CD4-positive, alpha-beta T cell (primary cell): ENCODE measurements at regions not wholly inside any gene's neighbourhood (a gene's known extent, or its start where the extent isn't known, plus 50 kb on each side); places are given as distances from the start of the nearest gene placed in this dataset.

Source experiments
- ATAC-seq: fragments of 200-7000 bp; cut with Tn5 transposase; one replicate; pipeline ENCODE4 v1.10.0; 2022; ENCODE audit warnings: mild to moderate bottlenecking; ENCODE audit not compliant: poor library complexity
- CTCF ChIA-PET: fragments of 350-600 bp; sonication (Branson Sonifier 250); formaldehyde crosslinking; loops from one replicate; lab custom pipeline; 2021; ENCODE audit warnings: antibody characterized with exemption, inconsistent platforms; lab: Charles Lee
- POLR2A ChIA-PET: fragments of 350-600 bp; sonication (Branson Sonifier 250); formaldehyde crosslinking; loops from one replicate; lab custom pipeline; 2021; ENCODE audit warnings: antibody characterized with exemption, inconsistent platforms; lab: Charles Lee
- DNase-seq, 14 experiments: peaks; one replicate each; pipeline ENCODE4 v3.0.0-alpha.2; 2013 to 2020; ENCODE audit warnings: mixed read lengths in 2 of 14
- H3K27ac ChIP-seq, 2 donors: one replicate each; pipeline versions ENCODE4 v1.5.1 to v1.7.0; 2013; ENCODE audit warnings: low read length in 2 of 2, low read depth in 1 of 2, mild to moderate bottlenecking in 1 of 2
- H3K27me3 ChIP-seq, 2 experiments: 1 replicate in 1 of 2; 2 replicates in 1 of 2; pipeline versions ENCODE4 v1.6.1 to v1.7.0; 2013; ENCODE audit warnings: low read length in 2 of 2, control low read depth in 1 of 2, mild to moderate bottlenecking in 1 of 2, moderate library complexity in 1 of 2; ENCODE audit not compliant: insufficient read depth in 2 of 2, control insufficient read depth in 1 of 2
- H3K36me3 ChIP-seq: one replicate; pipeline ENCODE4 v1.6.1; 2013; ENCODE audit warnings: low read length, control low read depth; ENCODE audit not compliant: insufficient read depth
- H3K4me1 ChIP-seq: one replicate; pipeline ENCODE4 v1.6.1; 2013; ENCODE audit warnings: low read length, control low read depth; ENCODE audit not compliant: insufficient read depth
- H3K4me3 ChIP-seq: one replicate; pipeline ENCODE4 v1.5.1; 2013; ENCODE audit warnings: mild to moderate bottlenecking, low read length, moderate library complexity
- H3K9me3 ChIP-seq, 2 experiments: 1 replicate in 1 of 2; 2 replicates in 1 of 2; pipeline versions ENCODE4 v1.6.1 to v1.7.0; 2013; ENCODE audit warnings: low read length in 2 of 2, mild to moderate bottlenecking in 2 of 2, control low read depth in 1 of 2, moderate library complexity in 1 of 2; ENCODE audit not compliant: control insufficient read depth in 1 of 2, insufficient read depth in 1 of 2
- H3K27ac Mint-ChIP-seq: one replicate; pipeline ENCODE4 v1.8.0; 2020; ENCODE audit warnings: mixed read lengths
- H3K27me3 Mint-ChIP-seq: one replicate; pipeline ENCODE4 v1.8.0; 2021; ENCODE audit warnings: mixed read lengths
- H3K36me3 Mint-ChIP-seq: one replicate; pipeline ENCODE4 v1.8.0; 2021; ENCODE audit warnings: low read depth, mixed read lengths
- H3K4me1 Mint-ChIP-seq: one replicate; pipeline ENCODE4 v1.8.0; 2021; ENCODE audit warnings: low read depth, mixed read lengths
- H3K4me3 Mint-ChIP-seq: one replicate; pipeline ENCODE4 v1.8.0; 2020; ENCODE audit warnings: mild to moderate bottlenecking, mixed read lengths
- H3K9me3 Mint-ChIP-seq: one replicate; pipeline ENCODE4 v1.8.0; 2020; ENCODE audit warnings: mixed read lengths
- intact Hi-C, 2 experiments: fragments of 100-400 bp; cut with DNase I in 1 of 2; cut with micrococcal nuclease in 1 of 2; formaldehyde crosslinking; loops; one replicate each; pipeline versions ENCODE4 v1.15.1 to v1.9.0; 2023 to 2025; cut with DNase I, micrococcal nuclease
- TF ChIP-seq, protein P1 (sequence below): fragments of 200-600 bp; IDR thresholded peaks from one replicate; pipeline ENCODE4 v1.8.0; 2022; ENCODE audit warnings: antibody characterized with exemption, mild to moderate bottlenecking

GRCh38 chr20:48538856-48539255, 288.9 kb downstream of the PREX1 start:
- Mint-ChIP-seq H3K36me3 (no peaks in the 10 kb centered on the region), H3K4me1 (no peaks in the 10 kb centered on the region), H3K27ac (no peak overlapping the region), H3K9me3 (no peaks in the 10 kb centered on the region), H3K27me3 (peaks cover 27% of the 10 kb centered on the region), H3K4me3 (no peak overlapping the region)
- DNase-seq (no peak), ATAC-seq (no peak)
- intact Hi-C loops, result no loop called here
- ChIA-PET CTCF (no interaction called here), POLR2A (no interaction called here)
- H3K27me3 ChIP-seq, result peaks cover 7 to 15% of the 10 kb centered on the region in 2 experiments
- TF ChIP-seq, protein P1, sequence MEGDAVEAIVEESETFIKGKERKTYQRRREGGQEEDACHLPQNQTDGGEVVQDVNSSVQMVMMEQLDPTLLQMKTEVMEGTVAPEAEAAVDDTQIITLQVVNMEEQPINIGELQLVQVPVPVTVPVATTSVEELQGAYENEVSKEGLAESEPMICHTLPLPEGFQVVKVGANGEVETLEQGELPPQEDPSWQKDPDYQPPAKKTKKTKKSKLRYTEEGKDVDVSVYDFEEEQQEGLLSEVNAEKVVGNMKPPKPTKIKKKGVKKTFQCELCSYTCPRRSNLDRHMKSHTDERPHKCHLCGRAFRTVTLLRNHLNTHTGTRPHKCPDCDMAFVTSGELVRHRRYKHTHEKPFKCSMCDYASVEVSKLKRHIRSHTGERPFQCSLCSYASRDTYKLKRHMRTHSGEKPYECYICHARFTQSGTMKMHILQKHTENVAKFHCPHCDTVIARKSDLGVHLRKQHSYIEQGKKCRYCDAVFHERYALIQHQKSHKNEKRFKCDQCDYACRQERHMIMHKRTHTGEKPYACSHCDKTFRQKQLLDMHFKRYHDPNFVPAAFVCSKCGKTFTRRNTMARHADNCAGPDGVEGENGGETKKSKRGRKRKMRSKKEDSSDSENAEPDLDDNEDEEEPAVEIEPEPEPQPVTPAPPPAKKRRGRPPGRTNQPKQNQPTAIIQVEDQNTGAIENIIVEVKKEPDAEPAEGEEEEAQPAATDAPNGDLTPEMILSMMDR, result no peak
- peaks cover 0 to 11% of the 10 kb centered on the region in 2 experiments for H3K9me3 ChIP-seq
- H3K36me3 ChIP-seq, result no peaks in the 10 kb centered on the region
- no peak overlapping the region for H3K4me3 ChIP-seq
- H3K27ac ChIP-seq, result no peak overlapping the region
- H3K4me1 ChIP-seq, result no peaks in the 10 kb centered on the region

DNA sequence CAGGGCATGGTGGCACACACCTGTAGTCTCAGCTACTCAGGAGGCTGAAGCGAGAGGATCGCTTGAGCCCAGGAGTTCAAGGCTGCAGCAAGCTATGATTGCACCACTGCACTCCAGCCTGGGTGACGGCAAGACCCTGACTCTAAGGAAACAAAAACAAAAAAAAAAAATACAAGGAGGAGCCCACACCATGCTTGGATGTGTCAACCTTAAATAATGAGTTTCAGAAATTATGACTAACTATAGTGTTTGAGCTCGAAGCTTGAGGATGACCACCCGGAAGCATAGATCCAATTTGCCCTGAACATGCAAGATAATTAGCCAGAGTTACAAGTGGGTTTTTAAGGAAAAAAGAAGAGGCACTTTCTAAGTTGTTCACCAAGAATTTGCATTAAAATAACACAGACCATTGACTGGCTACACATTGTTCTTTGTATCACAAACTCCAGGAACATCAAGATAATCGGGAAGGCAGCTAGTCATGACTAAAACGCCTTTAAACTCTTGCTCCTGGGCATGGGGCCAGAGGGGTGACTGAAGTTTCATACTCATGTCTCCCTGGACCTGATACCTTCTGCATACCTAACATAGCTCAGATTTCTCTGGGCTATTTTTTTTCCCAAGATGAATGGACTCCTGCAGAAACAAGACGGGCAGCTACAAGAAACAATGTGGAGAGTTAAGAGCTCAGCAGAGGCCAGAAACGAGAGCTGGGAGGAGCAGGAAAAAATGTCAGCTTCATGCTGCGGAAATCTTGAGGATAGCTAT, 289.6 kb downstream of the PREX1 start:
- POLR2A ChIA-PET, result interaction anchor here (0.6 kb wide), 1 partner anchor 1500 kb away, joined by 4 read pairs; no protein-coding TSS in a partner anchor
- TF ChIP-seq, protein P1, result no peak
- no peak overlapping the region for H3K4me3 ChIP-seq
- intact Hi-C loops, result no loop called here
- H3K36me3 ChIP-seq, result no peaks in the 10 kb centered on the region
- no peak overlapping the region for H3K27ac ChIP-seq
- CTCF ChIA-PET, result no interaction called here
- Mint-ChIP-seq H3K4me1 (no peaks in the 10 kb centered on the region), H3K36me3 (no peaks in the 10 kb centered on the region), H3K27me3 (peaks cover 21% of the 10 kb centered on the region), H3K9me3 (no peaks in the 10 kb centered on the region), H3K27ac (no peak overlapping the region), H3K4me3 (no peak overlapping the region)
- peaks cover 4 to 18% of the 10 kb centered on the region in 2 experiments for H3K27me3 ChIP-seq
- no peaks in the 10 kb centered on the region for H3K4me1 ChIP-seq
- ATAC-seq (no peak), DNase-seq (no peak)
- peaks cover 0 to 8% of the 10 kb centered on the region in 2 experiments for H3K9me3 ChIP-seq

DNA sequence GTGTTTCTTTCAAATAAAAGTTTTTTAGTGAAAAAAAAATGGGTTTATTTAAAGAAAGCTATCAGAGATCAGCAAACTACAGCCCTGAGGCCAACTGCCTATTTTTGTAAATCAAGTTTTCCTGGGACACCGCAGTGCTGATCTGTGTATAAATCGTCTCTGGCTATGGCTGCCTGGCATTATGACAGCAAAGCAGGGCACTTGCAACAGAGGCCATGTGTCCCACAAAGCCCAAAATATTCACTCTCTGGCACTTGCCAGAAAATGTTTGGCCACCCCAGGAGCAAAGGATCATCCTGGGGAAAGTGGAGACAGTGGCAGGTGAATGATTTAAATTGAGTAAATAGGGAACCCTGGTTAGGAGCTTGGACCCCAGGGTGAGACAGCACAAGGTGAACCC, 291.6 kb downstream of the PREX1 start:
- H3K36me3 ChIP-seq, result no peaks in the 10 kb centered on the region
- intact Hi-C loops, result no loop called here
- ChIA-PET POLR2A (no interaction called here), CTCF (no interaction called here)
- DNase-seq (no peak), ATAC-seq (no peak)
- H3K9me3 ChIP-seq, result no peaks in the 10 kb centered on the region
- Mint-ChIP-seq H3K27me3 (peaks cover 6% of the 10 kb centered on the region), H3K4me3 (no peak overlapping the region), H3K4me1 (no peaks in the 10 kb centered on the region), H3K36me3 (no peaks in the 10 kb centered on the region), H3K9me3 (no peaks in the 10 kb centered on the region), H3K27ac (no peak overlapping the region)
- no peak overlapping the region for H3K4me3 ChIP-seq
- H3K27me3 ChIP-seq, result peaks cover 2 to 7% of the 10 kb centered on the region in 2 experiments
- TF ChIP-seq, protein P1, result no peak
- H3K4me1 ChIP-seq, result no peaks in the 10 kb centered on the region
- H3K27ac ChIP-seq, result no peak overlapping the region
